HG02852 (cell line): ENCODE measurements at regions not wholly inside any gene's neighbourhood (a gene's known extent, or its start where the extent isn't known, plus 50 kb on each side); places are given as distances from the start of the nearest gene placed in this dataset.

Source experiments
- ATAC-seq: cut with Tn5 transposase; IDR thresholded peaks from one replicate; pipeline ENCODE4 v1.9.1; 2021; ENCODE audit warnings: mild to moderate bottlenecking, moderate library complexity; ENCODE audit not compliant: unreplicated experiment

GRCh38 chr4:19803406-19803805 is 448.3 kb upstream of the SLIT2 start:
- no peak for ATAC-seq

GRCh38 chr4:19793831-19794230 is 457.9 kb upstream of the SLIT2 start:
- ATAC-seq: no peak

- no peak for ATAC-seq
Measured at GRCh38 chr4:19791422-19792123, 460.1 kb upstream of the SLIT2 start.

- ATAC-seq: no peak
Measured at GRCh38 chr4:19786616-19787015, 465.1 kb upstream of the SLIT2 start.

GRCh38 chr4:19783667-19784223 is 468.0 kb upstream of the SLIT2 start:
- no peak for ATAC-seq

GRCh38 chr4:19780871-19781270 is 470.8 kb upstream of the SLIT2 start:
- no peak for ATAC-seq

- ATAC-seq: no peak
Measured at GRCh38 chr4:19776929-19777328, 474.8 kb upstream of the SLIT2 start.

GRCh38 chr4:19776021-19776459 is 475.7 kb upstream of the SLIT2 start:
- ATAC-seq: no peak

- no peak for ATAC-seq
Measured at GRCh38 chr4:19774690-19775256, 476.9 kb upstream of the SLIT2 start.

GRCh38 chr4:19772581-19772980 is 479.1 kb upstream of the SLIT2 start:
- no peak for ATAC-seq

GRCh38 chr4:19756661-19757060 is 495.0 kb upstream of the SLIT2 start:
- ATAC-seq: no peak

- ATAC-seq: no peak
Measured at GRCh38 chr4:19752599-19752998, 499.1 kb upstream of the SLIT2 start.

- ATAC-seq: no peak
Measured at GRCh38 chr4:19748519-19749479, 502.9 kb upstream of the SLIT2 start.

GRCh38 chr4:19746377-19746776 is 505.3 kb upstream of the SLIT2 start:
- no peak for ATAC-seq

- no peak for ATAC-seq
Measured at GRCh38 chr4:19743115-19743638, 508.5 kb upstream of the SLIT2 start.

- no peak for ATAC-seq
Measured at GRCh38 chr4:19739101-19739651, 512.5 kb upstream of the SLIT2 start.

- no peak for ATAC-seq
Measured at GRCh38 chr4:19736968-19737756, 514.5 kb upstream of the SLIT2 start.

GRCh38 chr4:19735012-19735411 is 516.7 kb upstream of the SLIT2 start:
- ATAC-seq: no peak

GRCh38 chr4:19729886-19730651 is 521.6 kb upstream of the SLIT2 start:
- no peak for ATAC-seq
